GM19035 (cell line): ENCODE measurements at regions not wholly inside any gene's neighbourhood (a gene's known extent, or its start where the extent isn't known, plus 50 kb on each side); places are given as distances from the start of the nearest gene placed in this dataset.
"Not testable (repeated sequence)": the region's sequence is repeated elsewhere in the genome, so short reads cannot be mapped to it uniquely, and the experiment has no call there.

Experiments used
- ATAC-seq: cut with Tn5 transposase; IDR thresholded peaks from one replicate; pipeline ENCODE4 v1.9.1; 2021; ENCODE audit not compliant: unreplicated experiment

- not testable (repeated sequence) for ATAC-seq
Measured at GRCh38 chr9:17888964-17889363, 310.1 kb downstream of the SH3GL2 start.

GRCh38 chr9:17894501-17895160, 315.8 kb downstream of the SH3GL2 start:
- no peak for ATAC-seq

- ATAC-seq, result no peak
Measured at GRCh38 chr9:17900606-17901005, 321.7 kb downstream of the SH3GL2 start.

- no peak for ATAC-seq
Measured at GRCh38 chr9:17905366-17905765, 326.5 kb downstream of the SH3GL2 start.

GRCh38 chr9:17905781-17906175, 326.9 kb downstream of the SH3GL2 start:
- no peak for ATAC-seq

GRCh38 chr9:17906176-17906840, 327.4 kb downstream of the SH3GL2 start:
- ATAC-seq, result no peak

- no peak for ATAC-seq
Measured at GRCh38 chr9:17906841-17907778, 328.2 kb downstream of the SH3GL2 start.

- no peak for ATAC-seq
Measured at GRCh38 chr9:17907779-17908508, 329.1 kb downstream of the SH3GL2 start.

- ATAC-seq, result no peak
Measured at GRCh38 chr9:17926246-17926645, 347.4 kb downstream of the SH3GL2 start.

GRCh38 chr9:17927616-17928015, 348.8 kb downstream of the SH3GL2 start:
- ATAC-seq, result no peak

- no peak for ATAC-seq
Measured at GRCh38 chr9:17928228-17928627, 349.4 kb downstream of the SH3GL2 start.

GRCh38 chr9:17928768-17929167, 349.9 kb downstream of the SH3GL2 start:
- ATAC-seq, result no peak

- no peak for ATAC-seq
Measured at GRCh38 chr9:17929506-17929905, 350.6 kb downstream of the SH3GL2 start.

- no peak for ATAC-seq
Measured at GRCh38 chr9:17930071-17930470, 351.2 kb downstream of the SH3GL2 start.

- ATAC-seq, result no peak
Measured at GRCh38 chr9:17936365-17936764, 357.5 kb downstream of the SH3GL2 start.

GRCh38 chr9:17938035-17938655, 359.3 kb downstream of the SH3GL2 start:
- ATAC-seq, result no peak

- no peak for ATAC-seq
Measured at GRCh38 chr9:17942498-17942897, 363.6 kb downstream of the SH3GL2 start.

GRCh38 chr9:17955409-17955808, 376.5 kb downstream of the SH3GL2 start:
- ATAC-seq, result no peak

- ATAC-seq, result no peak
Measured at GRCh38 chr9:17958363-17958762, 379.5 kb downstream of the SH3GL2 start.

GRCh38 chr9:17962747-17963146, 383.9 kb downstream of the SH3GL2 start:
- no peak for ATAC-seq

GRCh38 chr9:17963498-17963897, 384.6 kb downstream of the SH3GL2 start:
- no peak for ATAC-seq
